HG03432 (cell line): ENCODE measurements at regions not wholly inside any gene's neighbourhood (a gene's known extent, or its start where the extent isn't known, plus 50 kb on each side); places are given as distances from the start of the nearest gene placed in this dataset.

ENCODE experiments used
- ATAC-seq: cut with Tn5 transposase; IDR thresholded peaks from one replicate; pipeline ENCODE4 v1.9.1; 2021; ENCODE audit warnings: mild to moderate bottlenecking, moderate library complexity; ENCODE audit not compliant: unreplicated experiment

DNA sequence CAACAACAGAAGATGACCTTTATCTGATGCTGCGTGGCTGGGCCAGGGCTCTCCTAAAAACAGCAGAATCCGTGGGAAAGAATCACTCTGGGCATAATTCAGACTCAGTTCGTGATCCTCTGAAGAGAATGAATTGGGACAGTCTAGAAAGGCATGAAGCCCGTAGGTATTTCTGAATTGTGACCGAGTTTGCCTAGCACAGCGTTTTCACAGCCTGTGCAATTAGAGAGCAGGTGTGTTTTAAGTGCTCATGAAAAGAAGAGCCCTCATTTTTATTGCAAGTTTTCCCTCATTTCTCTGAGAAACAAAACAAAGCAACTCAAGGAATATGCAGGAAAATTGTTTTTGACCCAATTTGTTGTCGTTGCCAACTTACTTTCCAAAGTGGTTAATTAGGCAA lies 366.2 kb downstream of the WDR11 start:
- no peak for ATAC-seq

DNA sequence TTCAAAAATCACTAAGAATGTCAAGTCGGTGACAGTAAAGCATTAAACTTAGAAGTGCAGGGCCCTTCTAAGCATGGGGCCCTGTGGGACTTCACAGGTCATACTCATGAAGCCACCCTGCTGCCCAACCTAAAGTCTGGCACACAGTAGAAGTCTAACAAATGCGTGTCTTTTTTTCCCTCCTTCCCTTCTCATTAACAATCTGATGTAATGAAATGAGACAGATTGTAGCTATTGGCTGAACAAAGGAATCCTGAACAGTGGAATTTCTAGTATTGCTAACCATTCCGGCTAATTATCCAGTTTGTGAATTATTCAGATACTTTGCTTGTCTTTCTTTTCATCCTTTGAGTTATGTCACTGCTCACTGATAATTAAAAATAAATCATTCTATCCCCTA lies 369.9 kb downstream of the WDR11 start:
- no peak for ATAC-seq

DNA sequence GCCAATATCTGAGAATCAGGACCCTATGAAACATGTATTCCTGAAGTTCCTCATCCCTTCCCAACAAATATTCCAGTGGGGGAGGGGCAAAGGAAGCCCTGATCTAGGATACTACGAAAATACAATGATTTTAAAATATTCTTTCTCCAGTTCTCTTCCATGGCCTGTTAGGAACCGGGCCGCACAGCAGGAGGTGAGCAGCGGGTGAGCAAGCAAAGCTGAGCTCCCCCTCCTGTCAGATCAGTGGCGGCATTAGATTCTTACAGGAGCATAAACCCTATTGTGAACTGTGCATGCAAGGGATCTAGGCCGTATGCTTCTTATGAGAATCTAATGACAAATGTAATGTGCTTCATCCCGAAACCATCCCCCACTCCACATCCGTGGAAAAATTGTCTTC lies 370.8 kb downstream of the WDR11 start:
- ATAC-seq = no peak

DNA sequence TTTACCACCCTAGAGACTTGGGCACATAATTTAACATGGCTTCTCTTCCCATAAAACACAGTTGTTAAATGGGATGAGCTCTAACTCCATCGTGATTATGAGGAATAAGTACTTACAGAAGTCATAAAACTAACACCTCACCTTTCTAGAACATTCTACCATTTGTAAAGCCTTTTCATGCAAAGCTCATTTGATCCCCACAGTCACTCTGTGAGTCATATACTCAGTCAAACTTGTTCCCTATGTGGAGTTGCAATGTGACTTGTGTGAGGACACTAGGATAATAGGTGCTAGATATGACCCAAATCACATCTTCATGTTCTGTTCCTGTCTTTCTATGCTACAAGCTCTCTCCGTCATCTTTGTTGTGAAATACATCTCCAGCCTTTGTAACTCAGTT lies 371.7 kb downstream of the WDR11 start:
- ATAC-seq = no peak

DNA sequence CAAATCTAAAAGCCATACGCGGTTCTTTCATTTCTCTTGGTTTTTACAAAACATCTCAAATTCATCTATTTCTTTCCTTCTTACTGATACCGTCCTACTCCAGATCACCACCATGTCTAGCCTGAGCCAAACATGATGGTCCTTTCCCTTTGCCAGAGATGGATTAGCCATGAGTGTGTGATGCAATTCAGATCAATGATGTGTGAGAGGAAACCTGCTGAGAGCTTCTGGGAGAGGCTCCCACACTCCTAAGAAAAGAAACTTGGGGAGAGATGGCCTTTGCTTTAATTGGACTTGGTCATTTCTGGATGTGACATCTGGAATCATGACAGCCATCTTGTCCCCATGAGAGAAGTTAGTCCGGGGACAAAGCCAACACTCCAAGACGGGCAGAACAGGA lies 367.2 kb downstream of the FGFR2 start:
- no peak for ATAC-seq

DNA sequence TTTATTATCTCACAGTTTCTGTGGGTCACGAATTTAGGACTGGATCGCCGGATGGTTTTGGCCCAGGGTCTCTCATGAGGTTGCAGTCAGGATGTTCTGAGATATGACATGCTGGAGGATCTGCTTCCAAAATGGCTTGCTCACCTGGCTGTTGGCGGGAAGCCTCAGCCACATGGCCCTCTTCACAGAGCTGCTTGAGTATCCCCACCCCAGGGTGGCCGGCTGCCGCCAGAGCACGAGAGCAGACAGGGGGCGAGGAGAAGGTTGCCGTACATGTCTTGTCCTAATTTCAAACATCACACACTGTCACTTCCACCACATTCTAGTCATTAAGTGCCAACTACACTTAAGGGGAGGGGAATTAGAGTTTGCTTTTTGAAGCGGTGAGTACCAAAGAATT lies 365.8 kb downstream of the FGFR2 start:
- no peak for ATAC-seq

DNA sequence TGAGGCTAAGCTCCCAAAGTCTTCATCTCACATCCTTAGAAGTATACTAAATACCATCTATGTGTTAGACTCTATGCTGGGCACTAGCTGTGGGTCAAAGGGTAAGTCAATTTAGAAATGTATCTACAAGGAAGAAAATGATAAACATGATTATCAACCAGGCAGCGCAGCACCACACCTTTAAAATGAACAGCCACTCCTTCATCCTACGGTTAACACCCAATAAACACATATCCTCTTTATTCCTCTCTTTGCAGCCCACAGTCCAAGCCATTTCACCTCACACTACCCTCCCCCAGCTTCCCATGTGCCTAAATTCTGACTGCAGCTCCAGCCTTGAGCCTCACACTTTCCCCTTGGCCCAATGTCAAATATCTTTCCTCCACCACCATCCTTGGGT lies 362.6 kb downstream of the FGFR2 start:
- no peak for ATAC-seq

DNA sequence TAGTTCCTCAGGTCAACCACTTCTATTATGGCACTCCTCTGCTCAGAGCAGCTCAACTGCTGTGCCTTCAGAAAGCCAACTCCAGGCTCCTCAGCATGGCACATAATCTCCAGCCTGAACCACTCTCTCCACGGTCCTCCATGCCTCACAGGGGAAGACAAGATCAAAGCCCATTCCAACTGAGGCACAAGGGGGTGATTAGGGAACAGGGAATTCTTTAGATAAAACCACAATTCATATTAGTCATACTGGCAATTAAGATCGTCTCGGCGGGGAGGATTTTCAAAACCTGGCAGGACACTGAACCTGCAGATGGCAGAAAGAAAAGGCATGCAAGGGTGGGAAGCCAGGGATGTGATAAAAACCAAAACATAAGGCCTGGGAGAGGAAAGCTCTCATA lies 361.6 kb downstream of the FGFR2 start:
- ATAC-seq = no peak

DNA sequence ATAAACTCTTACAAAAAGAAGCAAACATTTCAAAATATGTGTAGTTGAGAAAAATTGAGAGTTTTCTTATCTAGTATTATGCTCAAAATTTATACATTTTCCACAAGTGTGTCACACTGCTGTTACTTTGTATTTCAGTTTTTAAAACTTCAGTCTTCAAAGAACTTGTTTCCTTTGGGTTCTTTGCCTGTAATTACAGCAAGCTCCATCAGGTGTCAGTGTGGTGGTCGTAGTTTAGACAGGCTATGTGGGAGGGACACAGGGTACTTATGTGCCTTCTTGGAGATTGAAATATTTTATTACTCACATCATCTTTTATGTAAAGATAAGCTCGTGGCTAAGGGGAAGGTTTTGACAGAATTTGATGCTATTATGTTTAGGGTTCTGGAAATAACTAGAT lies 360.5 kb downstream of the FGFR2 start:
- no peak for ATAC-seq

DNA sequence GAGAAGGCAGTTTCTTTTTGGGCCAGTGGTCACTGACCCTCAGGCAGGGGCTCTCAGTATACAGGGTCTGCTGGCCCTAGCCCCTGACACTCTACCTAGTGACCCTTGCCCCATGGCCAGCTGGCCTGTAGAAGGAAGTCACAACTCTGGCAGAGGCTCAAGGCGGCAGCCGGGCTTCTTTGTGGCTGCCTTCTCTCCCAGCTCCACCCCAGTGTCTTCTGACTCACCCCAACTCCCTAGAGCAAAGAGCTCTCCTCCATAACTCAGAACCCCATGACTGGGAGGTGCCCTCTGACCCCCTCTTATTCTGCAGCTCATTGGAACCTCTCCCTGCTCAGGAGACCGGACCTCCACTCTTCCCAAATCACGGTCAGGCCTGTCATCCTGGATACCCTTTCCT lies 358.2 kb downstream of the FGFR2 start:
- no peak for ATAC-seq

DNA sequence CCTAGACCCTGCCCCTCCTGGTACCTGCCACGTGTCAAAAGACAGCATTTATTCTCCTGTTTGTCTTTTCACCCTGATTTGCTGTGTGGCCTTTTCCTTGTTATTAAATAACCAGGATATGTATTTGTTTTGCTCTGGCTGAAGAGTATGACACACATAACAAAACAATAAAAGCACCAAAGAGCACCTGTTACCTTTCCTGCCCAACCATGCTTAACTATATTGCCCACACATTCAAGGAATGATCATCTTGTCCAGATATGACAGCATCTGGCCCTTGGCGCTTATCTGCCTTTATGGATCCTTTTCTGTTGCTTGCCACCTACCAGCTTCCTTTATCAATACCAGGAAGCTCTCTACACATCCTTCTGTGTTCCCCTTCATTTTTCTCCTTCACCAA lies 357.7 kb downstream of the FGFR2 start:
- ATAC-seq = no peak

DNA sequence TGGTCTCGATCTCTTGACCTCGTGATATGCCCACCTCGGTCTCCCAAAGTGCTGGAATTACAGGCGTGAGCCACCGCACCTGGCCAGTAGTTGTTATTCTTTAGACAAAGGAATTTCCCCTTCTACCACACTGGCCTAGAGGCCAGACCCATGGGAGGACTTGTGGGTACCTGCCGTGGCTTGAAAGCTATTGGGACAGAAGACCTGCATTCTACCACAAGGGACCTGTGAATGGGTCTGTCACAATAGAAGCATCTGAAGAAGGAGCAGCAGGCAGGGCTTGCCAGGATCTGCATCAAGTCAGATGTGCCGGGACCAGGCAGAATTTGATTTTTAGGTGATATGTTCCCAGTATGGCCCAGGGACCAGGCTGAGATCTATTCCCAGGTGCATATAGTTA lies 356.9 kb downstream of the FGFR2 start:
- no peak for ATAC-seq

DNA sequence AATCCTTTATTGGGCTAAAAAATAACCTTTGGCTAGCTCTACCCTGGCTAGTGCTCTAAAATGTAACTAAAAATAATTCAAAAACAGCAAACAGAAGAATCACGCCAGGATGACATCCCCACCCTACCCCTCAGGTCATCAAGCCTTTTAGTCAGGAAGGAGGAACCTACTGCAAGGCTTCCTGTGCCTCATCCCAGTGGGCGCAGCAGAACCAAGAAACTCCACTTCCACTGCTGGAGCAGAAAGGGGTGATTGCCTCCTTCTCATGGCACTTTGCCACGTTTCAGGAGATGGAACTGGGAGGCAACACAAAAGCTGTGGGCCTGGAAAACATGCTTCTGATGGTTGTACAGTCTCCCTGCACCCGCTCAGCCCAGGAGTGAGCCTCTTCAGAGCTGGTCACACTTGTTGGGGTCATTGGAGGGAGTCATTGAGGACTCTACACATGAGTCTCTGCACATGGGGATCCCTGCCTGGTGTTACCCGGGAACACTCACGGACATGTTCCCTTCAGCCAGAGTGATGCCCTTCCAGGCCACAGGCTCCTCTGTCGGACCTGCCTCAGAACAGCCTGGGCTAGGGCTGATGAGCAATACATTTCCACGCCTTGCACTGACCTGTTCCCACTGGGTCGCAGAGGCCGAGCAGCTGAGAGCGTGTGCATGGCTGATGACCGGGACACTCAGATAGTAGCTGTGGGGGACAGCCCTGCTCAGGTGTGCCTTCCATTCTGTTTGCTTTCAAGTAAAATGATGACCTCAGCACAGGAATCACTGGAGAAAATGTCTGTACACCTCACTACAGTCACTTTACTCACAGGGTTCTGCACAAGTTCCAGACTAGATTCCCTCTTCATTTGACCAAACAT lies 355.3 kb downstream of the FGFR2 start:
- no peak for ATAC-seq

DNA sequence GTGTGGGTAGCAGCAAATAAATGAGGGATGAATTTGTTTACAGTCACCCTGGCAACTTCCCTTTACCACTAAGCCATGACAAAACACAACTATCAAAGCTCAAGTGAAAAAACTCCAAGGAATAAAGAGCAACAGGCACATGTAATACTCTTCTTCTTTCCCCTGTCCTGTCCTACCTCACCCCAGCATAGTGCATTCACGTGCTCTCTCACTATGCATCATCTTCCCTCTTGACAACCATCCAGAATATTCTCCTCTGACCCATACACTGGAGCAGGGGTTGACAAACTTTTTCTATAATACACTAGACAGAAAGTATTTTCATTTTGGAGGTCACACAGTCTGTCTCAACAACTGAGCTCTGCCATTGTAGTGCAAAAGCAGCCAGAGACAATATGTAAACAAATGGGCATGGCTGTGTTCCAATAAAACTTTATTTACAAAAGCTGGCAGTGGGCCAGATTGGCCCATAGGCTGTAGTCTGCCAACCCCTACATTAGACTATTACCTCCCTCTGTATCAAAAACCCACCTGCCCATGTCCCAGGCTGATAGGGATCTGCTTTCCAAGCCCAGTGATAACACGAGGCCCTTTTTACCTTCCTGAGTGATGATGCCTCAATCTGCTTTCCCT lies 354.5 kb downstream of the FGFR2 start:
- no peak for ATAC-seq

DNA sequence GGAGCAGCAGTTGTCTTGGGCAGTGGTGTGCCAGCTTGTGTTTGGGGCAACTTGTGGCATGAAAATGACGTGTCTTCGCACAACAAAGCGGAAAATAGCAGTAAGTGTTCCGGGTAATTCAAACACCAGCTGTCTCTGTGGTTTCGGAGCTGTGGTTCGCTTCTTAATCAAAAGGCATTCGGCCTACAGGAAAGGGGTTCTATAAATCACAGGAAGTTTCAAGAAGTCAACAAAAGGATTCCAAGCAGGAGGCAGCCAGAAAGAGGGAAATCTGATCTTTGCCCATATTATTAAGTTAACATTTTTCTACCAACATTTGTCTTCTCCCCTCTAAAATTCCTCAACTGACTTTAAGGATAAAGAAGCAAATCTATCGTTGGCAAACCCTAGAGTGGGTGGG lies 353.4 kb downstream of the FGFR2 start:
- no peak for ATAC-seq

DNA sequence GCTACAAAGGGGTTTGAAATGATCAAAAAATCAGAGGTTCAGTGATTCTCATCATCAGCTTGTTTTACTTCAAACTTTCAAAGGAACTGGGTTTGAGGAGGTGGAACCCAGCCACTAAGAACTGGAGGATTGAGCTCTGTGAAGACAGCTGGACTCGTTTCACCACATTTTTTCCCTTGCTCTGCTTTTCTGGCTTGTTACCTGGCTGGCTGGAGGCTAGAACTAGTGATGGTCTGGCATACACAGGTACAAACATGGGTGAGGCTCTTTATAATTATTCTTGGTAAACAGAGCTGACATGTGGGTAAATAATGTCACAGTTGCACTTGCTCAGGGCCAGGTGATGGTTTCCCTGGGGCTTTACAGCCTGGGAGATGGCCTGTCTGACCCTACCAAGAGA lies 352.5 kb downstream of the FGFR2 start:
- no peak for ATAC-seq

DNA sequence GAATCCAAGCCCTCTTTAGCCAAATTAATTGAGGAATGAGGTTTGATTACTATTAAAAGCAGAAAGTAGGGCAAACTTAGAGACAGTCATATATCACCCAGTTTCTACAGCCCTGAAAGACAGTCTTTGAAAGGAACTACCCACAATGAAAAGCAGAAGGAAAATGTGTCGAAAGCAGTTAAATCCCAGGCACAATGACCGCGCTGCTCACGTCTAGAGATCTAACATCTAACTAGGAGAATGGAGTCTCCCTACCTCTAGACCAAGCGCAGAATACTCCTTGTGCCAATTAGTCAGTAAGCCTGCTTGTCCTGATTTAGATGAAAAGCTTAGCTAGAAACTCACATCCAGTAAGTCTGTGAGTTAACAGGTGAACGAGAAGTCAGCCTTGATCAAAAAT lies 350.0 kb downstream of the FGFR2 start:
- ATAC-seq = no peak

DNA sequence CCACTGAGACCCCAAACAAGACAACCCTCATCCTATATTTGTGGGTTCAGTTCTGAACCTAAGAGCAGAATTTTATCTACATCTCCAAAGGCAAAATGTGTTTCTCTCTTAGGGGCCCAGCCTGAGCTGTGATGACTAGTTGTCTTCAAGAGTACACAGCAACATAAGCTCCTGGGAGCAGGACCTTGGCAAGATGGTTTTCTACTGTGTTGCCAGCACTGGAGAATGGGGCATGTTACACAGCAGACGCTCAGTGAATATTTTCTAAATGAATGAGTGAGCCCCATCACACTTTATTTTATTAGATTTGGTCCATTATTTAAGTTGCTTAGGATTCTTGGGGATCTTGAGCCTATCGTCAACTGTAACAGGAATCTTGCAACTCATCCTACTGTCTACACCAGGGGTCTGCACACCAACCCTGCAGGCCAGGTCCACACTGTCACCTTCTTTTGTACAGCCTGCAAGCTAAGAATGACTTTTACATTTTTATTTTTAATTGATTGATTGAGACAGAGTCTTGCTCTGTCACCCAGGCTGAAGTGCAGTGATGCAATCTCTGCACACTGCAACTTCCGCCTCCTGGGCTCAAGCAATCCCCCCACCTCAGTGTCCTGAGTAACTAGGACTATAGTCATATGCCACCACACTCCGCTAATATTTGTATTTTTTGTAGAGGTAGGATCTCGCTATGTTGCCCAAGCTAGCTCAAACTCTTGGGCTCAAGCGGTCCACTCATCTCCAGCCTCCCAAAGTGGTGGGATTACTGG lies 347.1 kb downstream of the FGFR2 start:
- ATAC-seq = no peak

DNA sequence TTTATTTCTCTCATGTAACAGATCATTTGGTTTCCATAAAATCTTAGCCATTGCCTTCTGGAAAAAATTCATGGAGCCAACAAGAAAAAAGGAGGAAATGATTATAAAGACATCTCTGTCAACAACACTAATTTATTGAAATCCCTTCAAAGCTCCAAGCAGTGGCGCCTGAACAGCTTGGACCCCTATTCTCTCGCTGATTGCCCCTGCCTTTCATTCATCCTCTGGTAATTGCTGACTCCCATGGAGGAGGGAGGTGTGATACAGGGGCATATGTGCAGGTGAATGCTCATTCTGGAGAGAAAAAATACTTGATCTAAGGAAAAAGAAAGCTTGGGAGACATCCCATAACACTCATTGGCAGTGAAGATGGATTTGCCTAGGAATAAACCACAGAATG lies 345.5 kb downstream of the FGFR2 start:
- ATAC-seq = no peak

DNA sequence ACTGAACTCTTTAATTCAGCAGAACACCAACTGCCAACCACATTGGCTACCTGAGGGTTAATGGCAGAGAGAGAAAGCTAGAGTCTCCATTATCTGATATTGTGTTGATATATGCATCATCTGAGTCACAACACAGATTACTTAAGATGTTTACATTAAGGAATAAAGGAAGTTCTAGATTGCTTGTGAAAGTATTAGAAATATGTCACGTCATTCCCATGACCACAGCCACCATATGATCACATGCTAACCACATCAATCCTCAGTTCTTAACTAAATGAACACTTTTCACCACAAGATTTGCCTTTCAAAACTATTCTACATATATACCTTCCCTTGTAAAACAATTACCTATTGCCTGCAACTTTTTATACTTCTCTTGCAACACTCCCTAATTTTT lies 337.9 kb downstream of the FGFR2 start:
- ATAC-seq = no peak

DNA sequence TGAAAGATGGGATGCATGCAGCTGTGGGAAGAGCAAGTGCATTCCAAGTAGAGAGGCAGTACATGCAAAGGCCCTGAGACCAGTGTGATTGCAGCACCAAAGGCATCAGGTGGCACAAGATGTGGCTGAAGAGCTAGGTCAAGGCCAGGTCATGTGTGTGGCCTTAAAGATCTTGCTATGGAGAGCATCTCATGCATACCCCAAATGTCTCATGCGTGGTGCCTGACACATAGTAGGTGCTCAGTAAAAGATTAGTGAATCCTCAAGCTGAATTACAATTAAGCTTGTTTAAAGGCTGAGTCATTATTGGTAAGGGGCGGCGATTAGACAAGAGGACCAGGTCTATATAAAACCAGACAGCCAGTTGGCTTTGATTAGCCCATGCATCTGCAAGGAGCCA lies 336.6 kb downstream of the FGFR2 start:
- ATAC-seq = no peak
